ENCODE measurements at regions not wholly inside any gene's neighbourhood (a gene's known extent, or its start where the extent isn't known, plus 50 kb on each side); places are given as distances from the start of the nearest gene placed in this dataset.
"Not testable (repeated sequence)": the region's sequence is repeated elsewhere in the genome, so short reads cannot be mapped to it uniquely, and the experiment has no call there.

DNA sequence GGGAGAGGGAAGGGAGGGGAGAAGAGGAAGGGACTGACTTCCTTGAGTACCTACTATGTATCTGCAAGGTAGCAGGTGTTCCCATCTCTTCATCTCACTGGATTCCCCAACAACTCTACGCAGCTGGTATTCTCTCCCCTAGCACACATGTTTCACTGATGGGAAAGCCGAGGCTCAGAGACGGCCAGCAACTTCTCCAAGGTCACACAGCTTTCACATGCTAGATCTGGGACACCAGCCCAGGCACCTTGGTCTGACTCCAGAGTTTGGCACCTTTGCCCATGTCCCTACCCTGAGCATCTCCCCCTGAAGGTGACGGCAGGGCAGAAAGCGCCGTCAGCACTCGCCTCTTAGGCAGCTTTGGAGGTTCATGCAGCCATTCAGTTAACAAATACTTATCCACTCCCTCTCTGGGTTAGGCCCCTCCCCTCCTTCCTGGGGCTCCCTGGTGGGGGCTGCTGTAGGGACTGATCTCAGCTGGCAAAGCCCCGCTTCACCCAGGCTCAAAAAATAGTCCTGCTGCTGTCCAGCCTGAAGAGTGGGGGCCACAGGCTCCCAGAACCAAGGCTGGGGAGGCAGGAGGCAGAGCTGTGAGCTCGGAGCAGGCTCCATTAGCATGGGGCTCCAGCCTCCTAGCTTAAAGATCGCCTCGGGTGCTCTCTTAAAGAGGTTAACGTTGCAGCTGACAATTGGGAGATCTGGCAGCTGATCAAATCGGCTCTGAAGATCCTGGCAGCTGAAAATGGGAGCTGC, 79.4 kb downstream of the IGLL1 start:
- no peak for DNase-seq (ENCODE audit: low read depth, low spot score)

DNA sequence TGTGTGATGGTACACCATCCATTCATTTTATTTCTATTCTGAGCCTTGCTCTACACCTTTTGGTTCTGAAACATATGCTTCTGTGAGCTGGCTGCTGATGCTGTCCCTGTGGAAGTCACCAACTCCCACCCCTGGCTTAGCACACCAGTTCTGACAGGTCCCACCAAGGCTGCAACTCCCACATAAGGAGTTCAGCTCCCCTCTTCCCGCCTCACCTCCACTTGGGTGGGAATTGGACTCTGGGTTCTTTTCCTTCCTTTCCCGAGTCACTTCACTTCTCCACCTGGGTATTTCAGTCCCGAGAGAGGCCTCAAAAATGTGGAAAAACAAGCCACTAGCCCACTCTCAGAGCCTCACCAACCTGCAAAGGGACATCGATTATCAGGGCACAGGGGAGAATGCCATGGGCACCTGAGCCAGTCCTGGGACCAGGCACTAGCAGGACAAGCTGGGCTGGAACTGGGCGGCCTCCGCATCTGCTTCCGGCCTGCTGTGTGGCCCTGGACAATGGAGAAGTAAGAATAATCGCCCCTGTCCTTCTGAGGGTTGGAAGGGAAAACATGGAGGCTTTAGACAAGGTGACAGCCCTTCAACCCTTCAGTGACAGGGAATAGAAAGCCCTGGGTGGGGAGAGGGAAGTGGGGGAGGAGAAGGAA, 80.1 kb downstream of the IGLL1 start:
- no peak for DNase-seq (ENCODE audit: low read depth, low spot score)

DNA sequence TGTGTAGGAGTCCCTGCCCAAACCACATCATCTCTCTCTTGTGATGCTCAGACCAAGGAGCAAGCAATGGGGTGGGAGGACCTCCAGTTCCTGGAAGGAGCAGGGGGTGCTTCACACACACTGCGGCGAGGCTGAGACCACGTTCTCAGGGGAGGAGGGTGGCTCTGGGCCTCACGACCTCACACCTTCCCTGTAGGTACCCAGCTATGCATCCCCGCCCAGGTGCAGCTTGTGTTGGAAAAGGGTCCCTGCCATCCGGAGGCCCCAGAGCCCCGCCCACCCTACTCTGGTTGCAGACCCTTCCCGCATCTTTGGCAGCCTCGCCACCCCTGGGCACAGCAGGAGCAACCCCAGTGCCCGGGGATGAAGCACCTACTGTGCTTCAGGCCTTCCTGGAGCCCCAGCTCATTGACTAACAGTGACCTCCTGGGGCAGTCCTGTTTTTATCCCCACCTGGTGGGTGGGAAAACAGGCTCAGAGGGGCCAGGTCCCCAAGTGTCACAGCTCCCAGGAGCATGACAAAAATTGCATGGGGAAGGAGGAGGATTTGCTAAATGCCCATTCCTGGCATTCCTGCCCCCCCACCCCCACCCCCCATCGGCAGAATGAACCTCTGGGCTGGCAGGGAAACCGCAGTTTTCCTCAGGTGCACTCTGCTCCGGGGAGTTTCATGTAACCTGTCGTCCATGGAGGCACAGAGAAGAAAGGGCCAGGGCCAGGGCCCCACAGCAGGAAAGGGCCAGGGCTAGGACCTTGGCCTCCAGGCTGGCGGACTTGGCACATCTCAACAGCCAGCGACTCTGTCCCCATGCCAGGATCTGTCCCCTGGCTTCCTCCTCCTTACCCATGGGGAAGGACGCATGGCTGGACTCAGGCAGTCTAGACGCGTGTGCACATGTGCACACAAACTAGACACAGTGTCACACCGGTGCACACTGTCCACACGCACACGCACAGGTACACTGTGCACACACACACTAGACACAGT, 81.0 kb downstream of the IGLL1 start:
- DNase-seq (ENCODE audit: low read depth, low spot score) = no peak

DNA sequence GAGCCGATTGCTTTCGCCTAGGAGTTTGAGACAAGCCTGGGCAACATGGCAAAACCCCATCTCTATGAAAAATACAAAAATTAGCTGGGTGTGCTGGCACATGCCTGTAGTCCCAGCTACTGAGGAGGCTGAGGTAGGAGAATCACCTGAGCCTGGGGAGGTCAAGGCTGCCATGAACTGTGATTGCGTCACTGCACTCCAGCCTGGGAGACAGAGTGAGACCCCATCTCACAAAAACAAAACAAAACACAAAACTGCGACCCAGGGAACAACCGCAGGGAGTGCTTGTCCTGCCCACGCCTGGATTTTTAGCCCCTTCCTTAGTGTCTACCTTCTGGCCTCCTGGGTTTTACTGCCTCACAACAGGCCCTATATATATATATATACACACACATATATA, 82.2 kb downstream of the IGLL1 start:
- not testable (repeated sequence) for DNase-seq (ENCODE audit: low read depth, low spot score)

DNA sequence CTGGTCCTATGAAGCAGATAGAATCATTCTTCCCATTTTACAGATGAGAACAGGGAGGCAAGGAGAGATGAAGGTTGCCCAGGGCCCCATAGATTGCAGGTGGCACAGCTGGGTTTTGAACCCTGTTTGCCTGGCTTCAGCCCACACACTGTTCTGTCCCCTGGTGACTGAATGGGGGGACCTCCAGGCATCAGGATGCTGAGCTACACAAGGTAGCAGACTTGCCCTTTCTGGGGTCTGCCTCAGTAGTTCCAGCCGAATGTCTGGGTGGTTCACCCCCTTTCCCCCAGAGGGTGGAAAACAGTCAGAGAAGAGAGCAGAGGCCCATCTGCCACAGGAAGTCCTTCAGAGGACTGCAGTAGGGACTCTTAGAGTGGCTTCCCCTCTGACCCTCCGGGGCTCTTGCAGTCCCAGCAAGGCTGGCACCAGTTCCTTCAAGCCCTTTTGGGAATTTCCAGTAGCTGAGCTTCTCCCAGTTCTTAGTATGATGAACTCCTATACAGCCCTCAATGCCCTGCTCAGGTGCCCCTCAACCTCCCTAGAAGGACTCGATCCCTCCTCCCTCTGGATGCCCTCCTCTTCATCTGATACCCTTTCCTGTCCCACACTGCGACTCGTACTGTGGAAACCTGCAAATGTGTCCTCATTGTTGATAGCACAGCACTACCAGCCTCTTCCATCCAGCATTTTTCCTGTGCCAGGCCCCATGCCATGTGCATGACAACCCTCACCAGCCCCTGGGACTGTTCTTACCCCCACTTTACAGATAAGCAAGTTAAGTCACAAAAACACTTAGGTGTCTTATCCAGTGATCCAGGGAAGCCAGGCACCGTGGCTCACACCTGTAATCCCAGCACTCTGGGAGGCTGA, 82.8 kb downstream of the IGLL1 start:
- DNase-seq (ENCODE audit: low read depth, low spot score) = no peak

DNA sequence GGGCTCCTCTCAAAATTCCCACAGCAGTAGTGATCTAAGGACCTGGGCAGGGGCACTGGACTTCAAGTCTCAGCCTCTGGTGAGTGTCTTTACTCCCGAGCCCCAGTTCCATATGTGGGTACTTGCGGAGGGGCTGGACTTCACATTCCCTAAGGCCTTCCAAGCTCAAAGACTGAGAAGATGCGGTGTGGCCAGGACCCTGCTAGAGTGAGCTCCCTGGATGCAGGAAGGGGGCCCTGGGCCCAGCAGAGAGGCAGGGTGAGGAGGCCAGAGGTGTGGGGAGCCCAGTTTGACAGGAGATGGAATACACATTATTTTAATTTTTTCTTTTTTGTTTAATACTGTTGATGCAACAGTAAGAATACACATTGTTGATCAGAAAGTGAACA, 83.7 kb downstream of the IGLL1 start:
- DNase-seq (ENCODE audit: low read depth, low spot score) = no peak

DNA sequence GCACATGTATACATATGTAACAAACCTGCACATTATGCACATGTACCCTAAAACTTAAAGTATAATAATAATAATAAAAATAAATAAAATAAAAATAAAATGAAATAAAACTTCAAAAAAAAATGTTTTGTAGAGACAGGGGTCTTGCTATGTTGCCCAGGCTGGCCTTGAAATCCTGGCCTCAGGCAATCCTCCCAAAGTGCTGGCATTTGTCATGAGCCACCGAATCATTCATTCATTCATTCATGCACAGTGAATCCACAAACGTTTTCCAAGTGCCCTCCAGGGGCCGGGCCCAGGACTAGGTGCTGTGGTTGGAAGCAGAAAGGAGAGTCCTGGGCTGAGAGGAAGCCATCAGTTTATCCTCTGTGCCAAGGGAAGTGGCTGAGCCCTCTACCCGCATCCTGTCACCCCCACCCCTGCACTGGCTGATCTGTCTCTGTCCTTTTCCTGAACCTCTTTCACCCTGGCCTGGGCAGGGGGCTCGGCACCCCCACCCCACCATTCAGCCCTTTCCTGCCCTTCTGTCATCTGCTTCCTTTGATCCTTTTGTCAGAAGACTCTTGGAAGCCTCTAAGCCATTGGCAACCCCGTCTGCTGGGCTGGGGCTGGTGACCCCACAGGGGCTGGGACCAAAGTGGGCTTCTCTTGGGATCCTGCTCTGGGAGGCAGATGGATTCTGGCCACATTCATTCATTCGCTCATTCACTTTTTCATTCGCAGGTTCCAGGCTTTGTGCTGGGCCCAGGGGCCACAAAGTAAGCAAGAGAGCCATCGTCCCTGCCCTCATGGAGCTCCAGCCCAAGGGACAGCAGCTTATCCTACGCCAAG, 84.3 kb downstream of the IGLL1 start:
- no peak for DNase-seq (ENCODE audit: low read depth, low spot score)

DNA sequence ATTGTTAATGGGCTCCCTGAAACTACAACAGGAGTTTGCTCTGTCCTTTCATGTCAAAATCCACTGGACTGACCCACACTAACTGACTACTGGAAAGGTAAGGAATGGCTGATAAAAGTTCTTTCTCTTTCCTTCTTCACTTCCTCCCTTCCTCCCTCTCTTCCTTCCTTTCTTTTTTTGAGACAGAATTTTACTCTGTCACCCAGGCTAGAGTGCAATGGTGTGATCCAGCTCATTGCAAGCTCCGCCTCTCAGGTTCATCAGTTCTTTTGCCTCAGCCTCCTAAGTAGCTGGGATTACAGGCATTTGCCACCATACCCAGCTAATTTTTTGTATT, 85.2 kb downstream of the IGLL1 start:
- DNase-seq (ENCODE audit: low read depth, low spot score) = no peak

DNA sequence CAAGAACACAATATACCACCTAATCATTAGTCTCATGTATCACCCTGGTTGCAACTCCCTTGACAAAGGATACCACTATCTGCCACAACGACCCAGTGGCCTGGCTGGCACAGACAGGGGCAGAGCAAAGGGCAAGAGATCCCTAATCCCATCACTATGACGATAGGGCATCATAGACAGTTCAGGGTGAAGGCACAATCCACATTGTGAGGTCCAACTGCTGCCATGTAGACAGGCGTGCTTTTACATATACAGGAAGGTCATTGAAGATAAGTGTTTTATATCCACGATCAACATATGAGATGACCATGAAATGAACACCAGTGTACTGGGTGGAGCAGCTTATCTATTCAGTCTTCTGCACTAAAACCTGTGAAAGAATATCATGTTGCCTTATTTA, 94.6 kb downstream of the IGLL1 start:
- no peak for DNase-seq (ENCODE audit: low read depth, low spot score)

DNA sequence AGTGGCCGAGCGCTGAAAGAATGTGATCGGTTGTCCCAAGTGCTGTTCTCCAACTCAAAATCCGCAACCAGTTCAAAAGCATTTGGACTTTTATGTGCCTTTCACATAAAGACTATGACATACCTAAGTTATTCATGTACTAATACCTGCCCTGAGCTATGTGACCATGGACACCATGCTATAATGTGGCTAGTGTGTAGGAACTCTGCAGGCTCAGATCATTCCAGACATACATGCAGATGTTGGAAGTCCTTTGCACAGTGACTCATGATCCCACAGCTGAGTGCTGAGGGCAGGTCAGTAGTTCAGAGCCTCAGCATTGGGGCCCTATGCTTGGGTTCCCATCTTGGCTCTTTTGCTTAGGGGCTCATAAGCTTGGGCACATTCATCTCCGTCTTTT, 95.4 kb downstream of the IGLL1 start:
- DNase-seq (ENCODE audit: low read depth, low spot score) = no peak

DNA sequence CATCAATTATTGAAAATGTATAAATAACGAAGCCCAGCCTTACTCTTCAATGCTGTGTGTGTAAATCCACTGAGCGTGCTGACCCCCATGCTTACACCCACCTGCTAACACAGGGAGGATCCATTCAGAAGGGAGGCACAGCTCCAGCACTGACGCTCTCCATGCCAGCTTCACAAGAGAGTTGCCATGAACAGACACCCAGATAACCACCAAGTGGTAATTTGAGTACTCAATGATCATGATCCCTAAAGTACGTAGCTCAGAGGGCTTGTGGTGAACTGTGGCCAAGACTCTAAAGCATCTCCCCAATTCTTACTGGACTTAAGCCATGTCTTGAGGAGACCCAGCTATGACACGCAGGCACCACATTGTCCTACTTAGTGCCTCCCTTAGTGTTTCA, 98.7 kb downstream of the IGLL1 start:
- DNase-seq (ENCODE audit: low read depth, low spot score) = no peak

DNA sequence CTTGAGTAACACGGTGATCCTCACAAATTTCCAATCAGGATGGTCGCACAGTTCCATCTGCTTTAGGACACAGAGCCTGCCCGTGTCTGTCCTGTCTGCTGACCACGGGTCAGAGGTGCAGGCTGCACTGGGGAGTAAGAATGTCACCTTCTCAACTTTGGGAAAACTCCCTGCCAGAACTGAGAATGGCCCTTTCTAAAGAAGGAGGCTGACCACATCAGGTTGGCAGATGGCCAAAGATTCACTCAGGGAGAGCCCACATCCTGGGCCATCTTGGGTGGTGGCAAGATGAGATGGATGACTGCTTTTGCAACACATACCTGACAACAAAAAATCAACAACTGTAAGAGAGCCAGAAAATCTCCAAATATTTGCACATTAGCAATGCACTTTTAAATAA, 101.9 kb downstream of the IGLL1 start:
- no peak for DNase-seq (ENCODE audit: low read depth, low spot score)

DNA sequence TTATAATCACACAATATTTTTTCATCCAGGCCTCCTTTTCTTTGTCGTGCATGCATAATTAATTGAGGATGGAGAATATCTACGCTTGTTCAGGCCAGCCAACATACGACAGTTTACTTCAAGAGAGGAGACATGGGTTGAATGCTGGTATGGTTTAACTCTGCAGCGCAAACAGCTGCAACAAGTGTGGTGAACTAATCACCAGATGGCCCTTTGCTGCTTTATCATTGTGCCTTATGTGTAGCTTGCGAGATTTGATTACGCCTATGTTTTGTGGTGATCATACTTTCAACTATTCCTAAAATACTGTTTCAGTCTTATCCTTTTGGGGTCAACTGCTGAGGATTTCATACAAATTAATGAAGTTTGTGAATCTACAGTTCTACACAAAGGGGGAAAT, 105.6 kb downstream of the IGLL1 start:
- DNase-seq (ENCODE audit: low read depth, low spot score) = not testable (repeated sequence)

DNA sequence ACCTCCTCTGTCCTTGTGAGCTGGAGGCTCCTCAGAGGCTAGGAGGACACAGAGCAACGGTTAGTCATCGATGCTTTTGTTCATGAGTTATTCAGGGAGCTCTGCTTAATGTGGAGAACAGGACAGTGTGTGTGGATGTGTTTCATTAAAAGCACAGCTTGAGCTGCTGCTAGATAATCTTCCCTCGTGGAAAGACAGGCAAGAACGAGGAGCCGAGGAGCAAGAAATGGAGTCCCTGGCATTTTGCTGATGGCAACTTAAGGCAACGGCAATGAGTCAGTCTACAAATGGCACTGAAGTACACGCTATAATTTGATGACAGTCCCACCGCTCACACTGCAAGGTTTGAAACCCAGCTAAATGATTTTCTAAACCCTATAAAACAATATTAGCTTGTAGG, 106.2 kb downstream of the IGLL1 start:
- no peak for DNase-seq (ENCODE audit: low read depth, low spot score)

DNA sequence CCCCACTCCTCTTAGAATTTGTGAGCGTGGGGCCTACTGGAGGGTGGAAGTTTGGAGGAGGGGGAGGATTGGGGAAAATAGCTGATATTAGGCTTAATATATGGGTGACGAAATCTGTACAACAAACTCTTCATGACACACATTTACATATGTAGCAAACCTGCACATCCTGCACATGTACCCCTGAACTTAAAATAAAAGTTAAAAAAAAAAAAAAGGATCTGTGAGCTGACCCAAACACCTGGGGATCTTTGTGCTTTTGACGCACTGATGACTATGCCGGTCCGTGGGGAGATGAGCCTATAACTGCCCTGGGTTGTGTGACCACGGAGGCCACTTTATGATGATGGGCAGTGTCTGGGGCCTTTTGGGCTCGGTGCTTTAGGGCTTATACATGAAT, 107.7 kb downstream of the IGLL1 start:
- not testable (repeated sequence) for DNase-seq (ENCODE audit: low read depth, low spot score)

DNA sequence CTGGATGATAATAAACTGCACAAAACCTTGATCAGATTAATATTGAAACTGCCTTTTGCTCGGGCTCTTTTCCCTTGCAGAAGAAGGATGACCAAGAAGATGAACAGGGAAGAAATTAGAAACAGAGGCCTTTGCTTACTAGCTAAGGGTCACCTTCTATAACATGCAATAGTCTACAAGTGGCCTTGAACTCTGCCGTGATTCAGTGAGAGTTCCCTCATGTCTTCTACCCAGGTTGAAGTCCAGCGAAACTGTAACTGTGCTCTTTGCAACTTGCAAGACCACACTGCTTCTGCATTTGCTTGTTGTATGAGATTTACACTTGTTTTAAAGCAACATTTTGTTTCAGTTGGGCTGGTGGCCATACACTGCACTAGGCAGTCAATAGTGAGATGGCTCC, 108.4 kb downstream of the IGLL1 start:
- DNase-seq (ENCODE audit: low read depth, low spot score) = no peak

DNA sequence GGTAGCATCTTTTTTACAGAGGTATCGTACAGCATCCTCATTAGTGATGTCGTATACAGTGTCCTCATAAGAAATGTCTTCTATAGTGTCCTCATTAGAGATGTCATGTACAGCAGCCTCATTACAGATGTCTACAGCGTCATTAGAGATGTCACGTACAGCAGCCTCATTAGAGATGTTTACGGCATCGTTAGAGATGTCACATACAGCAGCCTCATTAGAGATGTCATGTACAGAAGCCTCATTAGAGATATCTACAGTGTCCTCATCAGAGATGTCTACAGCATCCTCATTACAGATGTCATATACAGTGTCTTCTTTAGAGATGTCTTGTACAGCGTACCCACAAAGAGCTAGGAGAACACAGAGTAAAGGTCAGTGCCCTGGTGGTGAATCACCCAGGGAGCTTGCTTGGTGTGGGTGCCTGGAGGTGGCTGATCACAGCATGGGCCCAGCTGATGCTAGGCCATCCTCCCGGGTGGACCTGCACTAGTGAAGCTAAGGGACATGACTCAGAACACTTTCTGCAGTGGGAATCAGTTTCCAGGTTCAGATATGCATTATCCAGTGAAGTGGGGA, 109.2 kb downstream of the IGLL1 start:
- DNase-seq (ENCODE audit: low read depth, low spot score) = no peak

DNA sequence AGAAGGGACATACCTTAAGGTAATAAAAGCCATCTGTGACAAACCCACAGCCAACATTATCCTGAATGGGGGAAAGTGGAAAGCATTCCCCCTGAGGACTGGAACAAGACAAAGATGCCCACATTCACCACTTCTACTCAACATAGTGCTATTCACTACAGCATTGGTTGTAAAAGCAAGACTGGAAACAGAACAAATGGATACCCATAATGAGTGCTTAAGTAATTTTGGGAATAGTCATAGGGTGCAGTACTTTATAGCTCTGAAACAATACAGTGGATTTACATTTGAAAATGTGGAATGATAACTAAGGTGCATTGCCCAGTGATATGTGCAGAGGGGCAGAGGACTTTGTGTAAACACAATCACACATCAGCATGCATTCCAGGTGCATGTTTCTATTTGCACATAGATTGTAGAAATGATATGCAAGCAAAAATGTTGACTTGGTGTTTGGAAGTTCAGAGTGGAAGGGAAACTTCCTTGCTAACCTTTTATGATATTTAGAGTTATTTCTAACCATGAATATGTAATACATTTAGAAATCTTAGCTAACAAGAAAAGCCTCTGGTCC, 112.3 kb downstream of the IGLL1 start:
- no peak for DNase-seq (ENCODE audit: low read depth, low spot score)

DNA sequence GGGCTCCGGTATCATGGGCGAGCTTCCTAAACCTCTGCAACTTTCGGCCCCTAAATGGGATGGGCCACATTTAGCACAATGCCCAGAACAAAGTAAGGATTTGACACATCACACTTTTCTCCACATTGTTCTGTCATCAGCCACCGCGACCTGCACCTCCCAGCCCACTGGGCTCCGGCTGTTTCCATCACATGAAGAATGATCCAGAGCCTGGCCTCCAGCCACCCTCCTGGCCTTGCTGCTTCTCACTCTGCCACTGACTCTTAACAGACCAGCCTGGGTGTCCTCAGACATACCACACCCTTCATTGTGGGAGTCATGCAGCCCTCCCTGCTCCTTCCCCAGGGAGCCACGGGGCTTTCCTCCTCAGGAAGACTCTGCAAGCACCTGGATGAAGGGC, 113.7 kb downstream of the IGLL1 start:
- no peak for DNase-seq (ENCODE audit: low read depth, low spot score)

DNA sequence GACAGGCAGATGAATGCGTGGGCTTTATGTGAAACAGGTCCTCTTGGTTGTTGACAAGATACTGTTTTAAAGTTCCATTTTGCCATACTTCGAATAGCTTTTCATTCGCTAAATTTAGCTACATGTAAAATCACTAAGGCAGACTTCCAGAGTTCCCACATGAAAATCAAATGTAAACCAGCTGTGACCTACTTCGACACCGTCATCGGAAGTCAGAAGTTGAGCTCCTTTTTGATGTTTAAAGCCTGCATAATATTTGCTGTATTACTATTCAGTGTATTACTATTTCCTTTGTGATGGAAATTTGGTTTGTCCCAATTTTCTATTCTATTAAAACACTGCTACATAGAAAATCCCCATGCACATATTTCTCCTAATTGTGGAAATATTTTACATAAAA, 115.3 kb downstream of the IGLL1 start:
- not testable (repeated sequence) for DNase-seq (ENCODE audit: low read depth, low spot score)

Measured in iPS DF 19.7 (cell line).